ENCODE measurements at regions not wholly inside any gene's neighbourhood (a gene's known extent, or its start where the extent isn't known, plus 50 kb on each side); places are given as distances from the start of the nearest gene placed in this dataset.

- H2BK5ac ChIP-seq (ENCODE audit: low read depth, low read length, poor library complexity, severe bottlenecking) = no peak overlapping the region
- H3K9me1 ChIP-seq (ENCODE audit: insufficient read depth, low read length) = 0 out of 2 replicates have a peak, but pooled peaks cover 6% of the 10 kb centered on the region
- no peak for DNase-seq
- no peak overlapping the region for H3K4me3 ChIP-seq (ENCODE audit: insufficient read depth, low read depth, low read length)
- H3K4ac ChIP-seq (ENCODE audit: low read depth, low read length) = no peak overlapping the region; the same call in 1 of the 2 replicates
- no peak overlapping the region for H3K56ac ChIP-seq (ENCODE audit: extremely low read depth, insufficient read depth, low read length)
- H3K79me1 ChIP-seq (ENCODE audit: low read depth in 1 of 2, low read length in 2 of 2) = no peaks in the 10 kb centered on the region
- WGBS, 2 experiments (ENCODE audit: extremely low coverage in 2 of 2, insufficient read length in 1 of 2) = 69% methylated on average over 4 of the region's 5 CpGs; no CpG with 5 or more reads in 1 of the 2 experiments
- H3K4me1 ChIP-seq (ENCODE audit: control insufficient read depth, insufficient read depth, low read length) = peaks cover 10% of the 10 kb centered on the region
- H4K20me1 ChIP-seq (ENCODE audit: insufficient read depth, low read length) = no peaks in the 10 kb centered on the region
- H3K4me2 ChIP-seq (ENCODE audit: low read depth, low read length) = no peak overlapping the region
- H3K18ac ChIP-seq (ENCODE audit: low read depth, low read length) = no peak overlapping the region
- TF ChIP-seq RCOR1 (IDR thresholded peaks at IDR 0.05; ENCODE audit: insufficient replicate concordance, low read length) = no peak
- no peak for TF ChIP-seq RFX5 (IDR thresholded peaks at IDR 0.05; ENCODE audit: low read depth, low read length)
- no peak for TF ChIP-seq USF2 (IDR thresholded peaks at IDR 0.05; ENCODE audit: low read depth, low read length)
- no peak for TF ChIP-seq CEBPB (IDR thresholded peaks at IDR 0.05; ENCODE audit: low read depth, low read length)
- no peak overlapping the region for H2BK120ac ChIP-seq (ENCODE audit: low read depth, low read length)
- in situ Hi-C loops (cut with MboI; ENCODE audit: low sequenced_read_pairs) = no loop called here
- no peak overlapping the region for H3K9ac ChIP-seq (ENCODE audit: low read depth, low read length)
- intact Hi-C loops (cut with micrococcal nuclease) = no loop called here
- no peak for ATAC-seq (ENCODE audit: low read depth)
- POLR2A ChIA-PET (ENCODE audit: unreplicated experiment) = no interaction called here
- H3K27me3 ChIP-seq (ENCODE audit: control insufficient read depth, insufficient read depth, low read length) = peaks cover 9% of the 10 kb centered on the region; the same call in 1 of the 2 replicates
- CTCF ChIA-PET = no interaction called here
- no TSS peak for BruUV-seq (replicated peaks)
- H3K23ac ChIP-seq (ENCODE audit: low read depth, low read length) = no peak overlapping the region
- no peak overlapping the region for H3K14ac ChIP-seq (replicated peaks; ENCODE audit: low read depth, low read length)
- no peaks in the 10 kb centered on the region; the same call in 1 of the 2 replicates for H3K9me3 ChIP-seq (ENCODE audit: control insufficient read depth, insufficient read depth, low read length)
- H2BK15ac ChIP-seq (ENCODE audit: low read depth, low read length) = no peak overlapping the region
- dilution Hi-C loops (cut with HindIII; ENCODE audit: low sequenced_read_pairs, unreplicated experiment) = no loop called here
- no peak overlapping the region for H2AFZ ChIP-seq (replicated peaks; ENCODE audit: low read length, poor library complexity)
- H3K27ac ChIP-seq (ENCODE audit: insufficient read depth, low read length) = no peak overlapping the region
- H4K5ac ChIP-seq (ENCODE audit: low read depth, low read length) = no peak overlapping the region; the same call in 1 of the 2 replicates
- no peak overlapping the region for H4K8ac ChIP-seq (ENCODE audit: low read depth in 2 of 2, low read length in 2 of 2)
- no peak overlapping the region for H2AK9ac ChIP-seq (replicated peaks; ENCODE audit: low read depth, low read length, poor library complexity)
- peak overlapping the region; percentile 37; the same call in 1 of the 2 replicates for H2AK5ac ChIP-seq (ENCODE audit: low read depth, low read length)
- H2BK20ac ChIP-seq (ENCODE audit: low read depth, low read length) = no peak overlapping the region
- H3K36me3 ChIP-seq (ENCODE audit: control insufficient read depth, insufficient read depth, low read length) = no peaks in the 10 kb centered on the region
- H4K91ac ChIP-seq (ENCODE audit: insufficient read depth, low read depth, low read length) = no peak overlapping the region; the same call in 1 of the 2 replicates
Measured at GRCh38 chrX:68988865-68989264, 160.0 kb downstream of the EFNB1 start.

Data from IMR-90 (cell line).